Glutamatergic neuron (in vitro differentiated cells): ENCODE measurements at regions not wholly inside any gene's neighbourhood (a gene's known extent, or its start where the extent isn't known, plus 50 kb on each side); places are given as distances from the start of the nearest gene placed in this dataset.

Experiments used
- DNase-seq: peaks from one replicate; pipeline ENCODE4 v3.0.0; 2022
- H3K27ac Mint-ChIP-seq: one replicate; pipeline ENCODE4 v1.8.0; 2020; ENCODE audit warnings: mild to moderate bottlenecking, mixed read lengths, inconsistent platforms; ENCODE audit not compliant: unreplicated experiment
- H3K27me3 Mint-ChIP-seq: one replicate; pipeline ENCODE4 v1.8.0; 2020; ENCODE audit warnings: mild to moderate bottlenecking, moderate library complexity, mixed read lengths, inconsistent platforms; ENCODE audit not compliant: unreplicated experiment
- H3K36me3 Mint-ChIP-seq: one replicate; pipeline ENCODE4 v1.8.0; 2020; ENCODE audit warnings: mild to moderate bottlenecking, mixed read lengths, inconsistent platforms; ENCODE audit not compliant: unreplicated experiment
- H3K4me1 Mint-ChIP-seq: one replicate; pipeline ENCODE4 v1.8.0; 2020; ENCODE audit warnings: mild to moderate bottlenecking, low read depth, mixed read lengths, inconsistent platforms; ENCODE audit not compliant: unreplicated experiment
- H3K4me3 Mint-ChIP-seq: one replicate; pipeline ENCODE4 v1.8.0; 2020; ENCODE audit warnings: mild to moderate bottlenecking, mixed read lengths, inconsistent platforms; ENCODE audit not compliant: unreplicated experiment
- H3K9me3 Mint-ChIP-seq: one replicate; pipeline ENCODE4 v1.8.0; 2020; ENCODE audit warnings: mild to moderate bottlenecking, moderate library complexity, mixed read lengths, inconsistent platforms; ENCODE audit not compliant: unreplicated experiment
- CTCF ChIP-seq: fragments of 200-600 bp; sonication (generic); IDR thresholded peaks from one replicate; pipeline ENCODE4 v1.5.0; 2021; ENCODE audit not compliant: partially characterized antibody, unreplicated experiment

- no peaks in the 10 kb centered on the region for H3K9me3 Mint-ChIP-seq
- no peak for TF ChIP-seq CTCF
- no peak overlapping the region for H3K27ac Mint-ChIP-seq
- H3K4me1 Mint-ChIP-seq: peaks cover 2% of the 10 kb centered on the region
- no peaks in the 10 kb centered on the region for H3K27me3 Mint-ChIP-seq
- H3K36me3 Mint-ChIP-seq: no peaks in the 10 kb centered on the region
- no peak overlapping the region for H3K4me3 Mint-ChIP-seq
- DNase-seq: no peak
These were observed 185.6 kb upstream of the FSTL5 start for GRCh38 chr4:162349395-162349794.

GRCh38 chr4:162347842-162348213 is 184.0 kb upstream of the FSTL5 start:
- H3K4me3 Mint-ChIP-seq: no peak overlapping the region
- TF ChIP-seq CTCF: no peak
- H3K27me3 Mint-ChIP-seq: no peaks in the 10 kb centered on the region
- peaks cover 2% of the 10 kb centered on the region for H3K4me1 Mint-ChIP-seq
- H3K36me3 Mint-ChIP-seq: no peaks in the 10 kb centered on the region
- no peak for DNase-seq
- H3K27ac Mint-ChIP-seq: no peak overlapping the region
- H3K9me3 Mint-ChIP-seq: no peaks in the 10 kb centered on the region

- H3K36me3 Mint-ChIP-seq: no peaks in the 10 kb centered on the region
- no peak overlapping the region for H3K4me3 Mint-ChIP-seq
- DNase-seq: no peak
- H3K27me3 Mint-ChIP-seq: no peaks in the 10 kb centered on the region
- H3K27ac Mint-ChIP-seq: no peak overlapping the region
- H3K4me1 Mint-ChIP-seq: peaks cover 2% of the 10 kb centered on the region
- no peaks in the 10 kb centered on the region for H3K9me3 Mint-ChIP-seq
- TF ChIP-seq CTCF: no peak
These were observed 183.5 kb upstream of the FSTL5 start for GRCh38 chr4:162347156-162347841.

GRCh38 chr4:162343967-162344366 is 180.2 kb upstream of the FSTL5 start:
- no peak for TF ChIP-seq CTCF
- no peak for DNase-seq
- H3K27ac Mint-ChIP-seq: no peak overlapping the region
- H3K4me3 Mint-ChIP-seq: no peak overlapping the region
- H3K27me3 Mint-ChIP-seq: no peaks in the 10 kb centered on the region
- H3K4me1 Mint-ChIP-seq: peaks cover 2% of the 10 kb centered on the region
- no peaks in the 10 kb centered on the region for H3K9me3 Mint-ChIP-seq
- no peaks in the 10 kb centered on the region for H3K36me3 Mint-ChIP-seq

- H3K4me1 Mint-ChIP-seq: no peaks in the 10 kb centered on the region
- H3K4me3 Mint-ChIP-seq: no peak overlapping the region
- H3K27ac Mint-ChIP-seq: no peak overlapping the region
- H3K9me3 Mint-ChIP-seq: no peaks in the 10 kb centered on the region
- TF ChIP-seq CTCF: no peak
- H3K27me3 Mint-ChIP-seq: no peaks in the 10 kb centered on the region
- H3K36me3 Mint-ChIP-seq: no peaks in the 10 kb centered on the region
- no peak for DNase-seq
These were observed 177.7 kb upstream of the FSTL5 start for GRCh38 chr4:162341533-162341932.
